GM21447 (cell line): ENCODE measurements at regions not wholly inside any gene's neighbourhood (a gene's known extent, or its start where the extent isn't known, plus 50 kb on each side); places are given as distances from the start of the nearest gene placed in this dataset.
"Not testable (repeated sequence)": the region's sequence is repeated elsewhere in the genome, so short reads cannot be mapped to it uniquely, and the experiment has no call there.

Experiments
- ATAC-seq: cut with Tn5 transposase; IDR thresholded peaks from one replicate; pipeline ENCODE4 v1.9.1; 2021; ENCODE audit not compliant: unreplicated experiment

GRCh38 chr7:16267953-16268820, 153.2 kb downstream of the CRPPA start:
- ATAC-seq = no peak

- ATAC-seq = no peak
Measured at GRCh38 chr7:16266877-16267276, 154.5 kb downstream of the CRPPA start.

- not testable (repeated sequence) for ATAC-seq
Measured at GRCh38 chr7:16266470-16266869, 154.9 kb downstream of the CRPPA start.

GRCh38 chr7:16265863-16266458, 155.4 kb downstream of the CRPPA start:
- ATAC-seq = no peak

- no peak for ATAC-seq
Measured at GRCh38 chr7:16264823-16265804, 156.2 kb downstream of the CRPPA start.

- no peak for ATAC-seq
Measured at GRCh38 chr7:16264036-16264819, 157.1 kb downstream of the CRPPA start.

GRCh38 chr7:16263377-16263776, 158.0 kb downstream of the CRPPA start:
- not testable (repeated sequence) for ATAC-seq

GRCh38 chr7:16261654-16262053, 159.7 kb downstream of the CRPPA start:
- no peak for ATAC-seq

GRCh38 chr7:16261100-16261499, 160.2 kb downstream of the CRPPA start:
- no peak for ATAC-seq

GRCh38 chr7:16260236-16260728, 161.1 kb downstream of the CRPPA start:
- ATAC-seq = peak; percentile 89

- ATAC-seq = not testable (repeated sequence)
Measured at GRCh38 chr7:16256419-16256818, 164.9 kb downstream of the CRPPA start.

GRCh38 chr7:16255952-16256351, 165.4 kb downstream of the CRPPA start:
- not testable (repeated sequence) for ATAC-seq

- ATAC-seq = not testable (repeated sequence)
Measured at GRCh38 chr7:16250655-16251054, 170.7 kb downstream of the CRPPA start.

- not testable (repeated sequence) for ATAC-seq
Measured at GRCh38 chr7:16249204-16249603, 172.1 kb downstream of the CRPPA start.

- not testable (repeated sequence) for ATAC-seq
Measured at GRCh38 chr7:16248556-16248955, 172.8 kb downstream of the CRPPA start.

- no peak for ATAC-seq
Measured at GRCh38 chr7:16244469-16244868, 176.9 kb downstream of the CRPPA start.

GRCh38 chr7:16242920-16243319, 178.4 kb downstream of the CRPPA start:
- ATAC-seq = no peak

GRCh38 chr7:16241017-16241416, 180.3 kb downstream of the CRPPA start:
- ATAC-seq = no peak

- no peak for ATAC-seq
Measured at GRCh38 chr7:16236381-16236780, 185.0 kb downstream of the CRPPA start.
